HG03457 (cell line): ENCODE measurements at regions not wholly inside any gene's neighbourhood (a gene's known extent, or its start where the extent isn't known, plus 50 kb on each side); places are given as distances from the start of the nearest gene placed in this dataset.
"Not testable (repeated sequence)": the region's sequence is repeated elsewhere in the genome, so short reads cannot be mapped to it uniquely, and the experiment has no call there.

ENCODE experiments used
- ATAC-seq: cut with Tn5 transposase; IDR thresholded peaks from one replicate; pipeline ENCODE4 v1.9.1; 2021; ENCODE audit warnings: moderate number of reproducible peaks; ENCODE audit not compliant: unreplicated experiment

GRCh38 chr12:89161557-89161956 is 190.7 kb downstream of the DUSP6 start:
- ATAC-seq = no peak

DNA sequence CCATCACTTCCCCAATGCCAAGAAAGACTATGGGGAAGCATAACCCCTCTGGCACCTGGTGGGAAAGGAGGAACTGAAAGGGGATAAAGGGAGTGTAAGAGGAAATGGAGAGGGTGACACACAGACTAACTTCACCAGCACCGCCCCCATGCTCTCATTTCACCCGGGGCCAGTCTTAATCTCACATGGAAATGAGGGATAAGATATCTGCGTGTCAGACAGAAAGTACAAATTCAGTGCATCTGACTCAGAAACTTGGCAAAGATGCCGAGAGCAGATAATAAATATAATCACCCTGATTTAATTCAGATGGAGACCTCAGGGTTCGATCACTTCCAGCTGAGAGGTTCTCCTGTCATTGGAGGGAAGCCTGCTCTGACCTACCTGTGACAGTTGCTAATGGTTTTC is 191.6 kb downstream of the DUSP6 start:
- ATAC-seq = no peak

DNA sequence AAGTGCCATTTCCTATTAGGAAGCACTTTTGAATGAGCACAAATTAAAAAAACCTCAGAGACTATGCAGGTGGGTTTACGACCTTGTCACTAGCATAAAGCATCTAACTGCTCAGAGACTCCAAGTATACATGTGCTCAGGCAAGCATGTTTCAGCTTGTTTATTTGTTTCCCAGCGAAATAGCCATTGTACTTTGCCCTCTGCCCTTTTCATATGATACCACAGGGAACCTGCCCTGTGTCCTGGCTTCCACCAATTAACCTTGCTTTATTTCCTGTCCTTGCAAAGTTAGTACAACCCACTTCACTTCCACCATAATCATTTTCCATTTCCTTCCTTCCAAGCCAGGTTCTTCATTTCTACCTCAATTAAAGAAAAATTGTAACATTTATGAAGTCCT is 194.9 kb downstream of the DUSP6 start:
- ATAC-seq = no peak

GRCh38 chr12:89156862-89157262 is 195.4 kb downstream of the DUSP6 start:
- ATAC-seq = no peak

DNA sequence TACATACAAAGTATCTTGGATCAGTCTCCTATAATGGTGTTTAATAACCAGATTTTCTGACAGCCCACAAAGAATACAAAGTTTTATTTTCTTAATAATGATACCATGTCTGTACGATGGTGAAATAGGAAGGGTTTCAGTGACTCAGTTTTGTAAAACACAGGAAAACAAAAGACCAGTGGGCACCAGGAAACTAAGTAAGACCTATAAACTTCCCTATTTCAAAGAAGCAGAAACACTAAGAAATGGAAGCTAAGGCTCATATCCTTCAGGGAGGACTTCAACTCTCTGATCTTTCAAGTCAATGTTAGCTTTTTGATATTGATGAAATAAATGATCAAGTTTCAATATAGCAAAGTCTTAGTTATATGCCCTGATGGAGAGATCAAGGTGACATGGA is 196.0 kb downstream of the DUSP6 start:
- ATAC-seq = no peak

GRCh38 chr12:89155826-89156225 is 196.5 kb downstream of the DUSP6 start:
- ATAC-seq = no peak

DNA sequence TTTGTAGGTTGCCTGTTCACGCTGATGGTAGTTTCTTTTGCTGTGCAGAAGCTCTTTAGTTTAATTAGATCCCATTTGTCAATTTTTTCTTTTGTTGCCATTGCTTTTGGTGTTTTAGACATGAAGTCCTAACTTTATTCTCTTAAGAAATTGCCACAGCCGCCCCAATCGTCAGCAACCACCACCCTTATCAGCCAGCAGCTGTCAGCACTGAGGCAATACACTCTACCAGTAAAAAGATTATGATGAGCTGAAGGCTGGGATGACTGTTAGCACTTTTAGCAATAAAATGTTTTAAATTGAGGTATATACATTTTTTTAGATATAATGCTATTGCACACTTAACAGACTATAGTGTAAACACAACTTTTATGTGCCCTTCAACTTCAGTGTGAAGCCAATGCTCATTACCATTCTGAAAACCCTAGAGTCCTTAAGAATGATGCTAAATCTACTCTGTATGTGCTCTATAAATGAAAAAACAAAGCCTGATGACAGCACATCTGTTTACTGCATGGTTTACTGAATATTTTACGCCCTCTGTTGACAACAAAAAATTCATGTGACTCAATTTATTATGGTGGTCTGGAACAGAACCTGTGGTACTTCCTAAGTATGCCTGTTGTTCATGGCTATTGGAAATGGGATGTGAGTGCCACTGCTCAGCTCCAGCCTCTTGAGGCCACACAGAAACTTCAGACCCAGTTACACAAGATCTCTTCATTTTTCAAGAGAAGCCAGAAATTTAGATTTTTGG is 197.4 kb downstream of the DUSP6 start:
- ATAC-seq = no peak

GRCh38 chr12:89153341-89153740 is 199.0 kb downstream of the DUSP6 start:
- no peak for ATAC-seq

- ATAC-seq = no peak
Measured at GRCh38 chr12:89151536-89151935, 200.8 kb downstream of the DUSP6 start.

GRCh38 chr12:89150789-89151188 is 201.5 kb downstream of the DUSP6 start:
- not testable (repeated sequence) for ATAC-seq

- no peak for ATAC-seq
Measured at GRCh38 chr12:89140602-89141238, 211.6 kb downstream of the DUSP6 start.

- ATAC-seq = no peak
Measured at GRCh38 chr12:89140141-89140540, 212.2 kb downstream of the DUSP6 start.

- no peak for ATAC-seq
Measured at GRCh38 chr12:89139390-89139789, 212.9 kb downstream of the DUSP6 start.

DNA sequence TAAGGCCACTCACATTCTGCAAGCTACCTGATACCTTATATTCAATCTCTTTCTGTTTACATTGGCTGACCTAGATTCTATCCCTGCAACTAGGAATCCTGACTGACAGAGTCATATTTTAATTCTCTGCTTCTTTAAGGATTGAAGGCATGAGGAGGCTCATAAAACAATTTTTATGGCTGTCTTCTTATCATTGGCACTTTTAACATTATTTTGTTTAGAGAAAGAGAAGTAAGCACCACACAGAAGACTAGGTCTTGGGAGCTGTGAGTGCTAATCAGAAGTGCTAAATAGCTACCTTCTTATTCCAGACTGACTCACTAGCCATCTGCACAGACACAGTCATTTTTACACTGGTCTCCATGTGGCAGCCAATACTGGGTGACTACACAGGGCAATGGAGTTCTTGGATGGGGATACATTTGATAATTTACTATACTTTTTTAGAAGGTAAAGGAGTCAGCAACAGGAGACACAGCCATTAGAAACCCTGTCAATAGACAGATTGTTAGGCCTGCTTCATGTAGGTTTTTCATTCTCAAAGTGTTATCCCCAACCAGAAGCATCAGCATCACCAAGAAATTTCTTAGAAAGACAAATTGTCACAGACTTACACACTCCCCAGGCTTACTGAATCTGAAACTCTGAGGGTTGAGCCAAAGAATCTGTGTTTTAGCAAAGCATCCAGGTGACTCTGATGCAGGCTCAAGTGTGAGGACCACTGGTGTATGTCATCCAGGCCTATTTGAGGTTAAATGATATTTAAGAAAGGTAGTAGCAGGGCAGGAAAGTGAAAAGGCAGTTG is 214.1 kb downstream of the DUSP6 start:
- no peak for ATAC-seq

GRCh38 chr12:89135976-89136634 is 216.2 kb downstream of the DUSP6 start:
- ATAC-seq = no peak

GRCh38 chr12:89134213-89134770 is 218.0 kb downstream of the DUSP6 start:
- no peak for ATAC-seq

GRCh38 chr12:89129167-89129870 is 223.0 kb downstream of the DUSP6 start:
- ATAC-seq = no peak

- no peak for ATAC-seq
Measured at GRCh38 chr12:89126712-89127111, 225.6 kb downstream of the DUSP6 start.

GRCh38 chr12:89122852-89123251 is 229.4 kb downstream of the DUSP6 start:
- ATAC-seq = no peak

DNA sequence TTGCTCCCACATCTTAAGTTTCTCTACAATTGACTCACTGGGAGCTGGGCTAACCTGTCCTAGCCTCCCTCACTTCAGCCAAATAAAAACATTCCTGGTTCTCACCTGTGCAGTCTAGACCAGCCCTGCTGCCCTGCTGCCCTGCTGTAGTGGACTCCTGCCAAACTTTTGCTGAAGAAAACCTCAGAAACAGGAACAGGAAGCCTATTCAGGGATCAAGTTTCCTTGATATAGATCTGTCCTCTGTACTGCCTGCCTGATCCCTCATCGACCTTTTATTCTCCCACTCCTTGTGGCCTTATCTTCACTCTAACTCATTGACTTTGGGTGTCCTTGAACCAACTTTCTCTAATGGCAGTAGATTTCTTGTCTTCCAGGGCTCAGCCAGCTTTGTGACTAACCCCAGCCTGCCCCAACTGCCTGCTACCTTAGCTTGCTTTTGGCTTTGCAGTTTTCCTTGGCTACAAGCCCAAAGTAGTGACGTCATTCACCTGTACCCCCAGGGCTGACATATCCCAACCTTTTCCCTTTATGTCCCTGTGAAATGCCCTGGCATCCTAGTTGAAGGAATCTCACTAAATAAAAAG is 234.8 kb downstream of the DUSP6 start:
- ATAC-seq = no peak
